WERI-Rb-1 (cell line): ENCODE measurements at regions not wholly inside any gene's neighbourhood (a gene's known extent, or its start where the extent isn't known, plus 50 kb on each side); places are given as distances from the start of the nearest gene placed in this dataset.

Experiments used
- DNase-seq: peaks from one replicate; pipeline ENCODE4 v3.0.0-alpha.2; 2020
- H3K27ac ChIP-seq: fragments of 250-450 bp; sonication (Bioruptor Pico); 2 replicates; pipeline ENCODE4 v1.5.1; 2020; ENCODE audit warnings: mild to moderate bottlenecking, moderate library complexity
- H3K27me3 ChIP-seq: fragments of 250-450 bp; sonication (Bioruptor Pico); 2 replicates; pipeline ENCODE4 v1.5.1; 2021; ENCODE audit warnings: mild to moderate bottlenecking, low read depth, moderate library complexity; ENCODE audit not compliant: insufficient read depth, severe bottlenecking
- H3K36me3 ChIP-seq: fragments of 250-450 bp; sonication (Bioruptor Pico); 2 replicates; pipeline ENCODE4 v1.5.1; 2020; ENCODE audit warnings: mild to moderate bottlenecking, moderate library complexity
- H3K4me3 ChIP-seq: 2 replicates; pipeline ENCODE4 v1.5.1; 2011; ENCODE audit warnings: low read depth, mild to moderate bottlenecking, control low read depth, low read length
- H3K9me3 ChIP-seq: fragments of 250-450 bp; sonication (Bioruptor Pico); 2 replicates; pipeline ENCODE4 v1.5.1; 2021; ENCODE audit warnings: mild to moderate bottlenecking, moderate library complexity; ENCODE audit not compliant: severe bottlenecking
- CTCF ChIP-seq: IDR thresholded peaks from 2 replicates; pipeline ENCODE4 v1.5.1; 2011; ENCODE audit warnings: low read depth, mild to moderate bottlenecking, control low read depth, inconsistent platforms, low read length

GRCh38 chrX:142040906-142041305 lies 137.2 kb downstream of the MAGEC1 start:
- Histone ChIP-seq H3K9me3 (no peaks in the 10 kb centered on the region), H3K36me3 (no peaks in the 10 kb centered on the region), H3K27me3 (peaks cover 24% of the 10 kb centered on the region), H3K4me3 (no peak overlapping the region), H3K27ac (no peak overlapping the region)
- no peak for TF ChIP-seq CTCF
- no peak for DNase-seq

GRCh38 chrX:142036116-142036515 lies 132.4 kb downstream of the MAGEC1 start:
- H3K27me3 ChIP-seq, result peaks cover 20% of the 10 kb centered on the region
- H3K36me3 ChIP-seq, result no peaks in the 10 kb centered on the region
- no peak for TF ChIP-seq CTCF
- H3K9me3 ChIP-seq, result no peaks in the 10 kb centered on the region
- H3K4me3 ChIP-seq, result no peak overlapping the region
- no peak for DNase-seq
- no peak overlapping the region for H3K27ac ChIP-seq

DNA sequence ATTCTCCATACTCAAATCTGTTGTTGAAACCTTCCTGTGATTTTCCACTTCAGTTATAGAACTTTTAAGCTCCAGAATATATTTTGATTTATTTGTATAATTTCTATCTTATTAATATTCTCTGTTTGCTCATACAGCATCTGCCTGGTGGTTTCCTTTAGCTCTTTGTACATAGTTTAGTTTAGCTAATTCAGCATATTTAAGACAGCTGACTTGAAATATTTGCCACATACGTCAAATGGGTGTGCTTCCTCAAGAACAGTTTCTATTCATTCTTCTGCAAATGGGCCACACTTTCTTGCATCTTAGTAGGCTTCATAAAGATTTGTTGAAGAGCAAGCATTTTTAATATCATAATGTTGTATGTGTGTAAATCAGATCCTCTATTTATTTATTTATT lies 101.8 kb downstream of the MAGEC1 start:
- no peak overlapping the region for H3K4me3 ChIP-seq
- peaks cover 7% of the 10 kb centered on the region for H3K27me3 ChIP-seq
- no peaks in the 10 kb centered on the region for H3K9me3 ChIP-seq
- no peaks in the 10 kb centered on the region for H3K36me3 ChIP-seq
- TF ChIP-seq CTCF, result no peak
- DNase-seq, result no peak
- no peak overlapping the region for H3K27ac ChIP-seq

DNA sequence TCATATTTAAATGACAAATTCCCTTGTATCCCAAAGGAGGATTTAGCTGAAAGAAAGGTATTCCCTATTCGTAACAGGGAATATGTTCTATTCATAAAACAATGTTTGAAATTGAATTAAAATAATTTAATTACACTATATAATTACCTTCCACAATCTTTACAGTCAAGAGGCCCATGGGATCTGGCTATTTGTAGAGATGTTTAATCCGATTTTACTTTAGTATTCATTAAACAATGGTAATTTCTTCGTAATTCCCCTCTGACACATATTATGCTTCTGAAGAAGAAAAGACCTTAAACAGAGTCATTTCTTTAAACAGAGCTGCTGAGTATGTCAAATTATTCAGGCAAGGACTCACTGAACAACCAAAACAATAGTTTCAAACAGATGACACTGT lies 98.8 kb downstream of the MAGEC1 start:
- Histone ChIP-seq H3K4me3 (no peak overlapping the region), H3K27me3 (peaks cover 16% of the 10 kb centered on the region), H3K9me3 (no peaks in the 10 kb centered on the region), H3K27ac (no peak overlapping the region), H3K36me3 (no peaks in the 10 kb centered on the region)
- TF ChIP-seq CTCF, result no peak
- no peak for DNase-seq

DNA sequence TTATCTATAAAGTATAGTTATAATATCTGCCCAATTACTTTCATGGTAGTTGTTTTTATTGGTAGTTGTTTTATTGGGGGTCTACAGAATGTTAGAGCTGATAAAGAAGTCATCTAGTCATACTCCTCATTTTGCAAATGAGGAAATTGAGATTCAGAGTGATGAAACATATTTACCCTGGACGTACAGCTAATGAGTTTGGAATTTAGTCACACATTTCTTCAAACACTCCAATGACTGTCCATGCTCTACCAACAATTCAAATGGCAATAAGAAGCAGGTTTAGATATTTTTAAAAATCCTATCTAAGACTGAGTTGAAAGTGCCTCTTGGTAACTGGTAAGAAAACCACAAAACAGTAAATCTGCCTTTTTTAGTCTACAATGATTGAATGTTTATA lies 98.2 kb downstream of the MAGEC1 start:
- Histone ChIP-seq H3K36me3 (no peaks in the 10 kb centered on the region), H3K4me3 (no peak overlapping the region), H3K9me3 (no peaks in the 10 kb centered on the region), H3K27ac (no peak overlapping the region), H3K27me3 (peaks cover 20% of the 10 kb centered on the region)
- TF ChIP-seq CTCF, result no peak
- DNase-seq, result no peak

- Histone ChIP-seq H3K27me3 (peaks cover 36% of the 10 kb centered on the region), H3K9me3 (no peaks in the 10 kb centered on the region), H3K27ac (no peak overlapping the region), H3K4me3 (no peak overlapping the region), H3K36me3 (no peaks in the 10 kb centered on the region)
- no peak for DNase-seq
- TF ChIP-seq CTCF, result no peak
Measured at GRCh38 chrX:141989815-141990214, 86.1 kb downstream of the MAGEC1 start.
